GM21723 (cell line): ENCODE measurements at regions not wholly inside any gene's neighbourhood (a gene's known extent, or its start where the extent isn't known, plus 50 kb on each side); places are given as distances from the start of the nearest gene placed in this dataset.

Experiments
- ATAC-seq: cut with Tn5 transposase; IDR thresholded peaks from one replicate; pipeline ENCODE4 v1.9.1; 2021; ENCODE audit warnings: mild to moderate bottlenecking, moderate library complexity; ENCODE audit not compliant: unreplicated experiment

DNA sequence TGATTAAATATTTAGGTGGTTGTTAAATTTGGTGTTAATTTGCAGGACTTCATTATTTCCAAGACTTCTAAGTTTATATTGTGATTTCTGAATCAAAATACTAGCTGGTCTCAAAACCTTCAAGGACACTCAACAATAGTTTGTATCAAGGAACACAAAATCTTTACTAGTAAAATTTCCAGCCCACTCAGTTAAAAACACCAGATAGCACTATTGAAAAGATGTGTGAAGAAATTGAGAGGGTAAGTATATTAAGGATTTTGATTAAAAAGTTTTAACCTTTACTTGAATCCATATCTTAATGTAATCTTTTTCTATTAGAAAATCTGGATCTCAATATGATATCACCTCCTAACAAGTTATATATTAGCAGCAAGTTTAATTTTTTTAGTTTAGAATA is 89.3 kb upstream of the UGT8 start:
- ATAC-seq = no peak

DNA sequence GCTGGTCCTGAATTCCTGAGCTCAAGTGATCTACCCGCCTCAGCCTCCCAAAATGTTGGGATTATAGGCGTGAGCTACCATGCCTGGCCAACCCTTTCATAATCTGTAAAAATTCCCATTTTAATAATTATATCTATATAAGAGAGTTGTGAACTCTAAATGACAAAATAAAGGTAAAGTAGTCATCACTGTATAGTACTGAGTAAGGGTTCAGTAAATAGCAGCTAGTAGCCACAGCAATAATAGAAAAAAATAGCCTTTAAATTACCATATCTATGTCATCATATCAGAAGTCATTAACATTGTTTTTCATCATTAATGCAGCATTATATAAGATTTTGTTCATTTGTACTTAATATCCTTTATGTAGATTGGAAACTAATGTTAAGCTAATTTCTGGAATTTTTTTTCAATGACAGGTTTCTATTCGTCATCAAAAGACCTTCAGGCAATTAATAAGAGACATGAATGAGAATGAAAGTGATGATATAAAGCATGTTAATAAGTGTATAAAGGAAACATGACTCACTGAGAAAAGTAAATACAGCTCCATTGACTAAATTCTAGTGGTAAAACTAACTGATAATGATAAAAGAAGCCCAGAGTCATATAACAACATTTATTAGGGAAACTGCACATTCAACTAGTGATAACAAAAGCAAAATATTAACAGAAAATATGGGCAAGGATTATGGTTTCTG is 85.9 kb upstream of the UGT8 start:
- no peak for ATAC-seq

DNA sequence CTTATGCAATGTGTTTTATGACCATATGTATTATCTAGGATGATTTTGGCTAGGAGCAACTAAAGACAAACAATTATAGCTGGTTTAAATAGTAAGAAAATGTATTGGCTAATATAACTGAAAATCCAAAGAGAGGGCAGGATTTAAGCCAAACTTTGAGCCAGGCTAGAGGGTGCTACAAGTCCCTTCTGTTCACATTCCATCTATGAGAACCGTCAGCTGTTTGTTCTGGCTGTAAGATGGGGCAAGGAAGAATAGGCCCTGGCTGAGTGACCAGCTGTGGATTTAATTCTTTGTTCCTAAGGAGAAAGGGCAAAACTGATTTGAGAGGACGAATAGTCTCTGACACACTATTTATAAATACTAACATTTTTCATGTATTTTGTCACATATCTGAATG is 79.2 kb upstream of the UGT8 start:
- no peak for ATAC-seq

DNA sequence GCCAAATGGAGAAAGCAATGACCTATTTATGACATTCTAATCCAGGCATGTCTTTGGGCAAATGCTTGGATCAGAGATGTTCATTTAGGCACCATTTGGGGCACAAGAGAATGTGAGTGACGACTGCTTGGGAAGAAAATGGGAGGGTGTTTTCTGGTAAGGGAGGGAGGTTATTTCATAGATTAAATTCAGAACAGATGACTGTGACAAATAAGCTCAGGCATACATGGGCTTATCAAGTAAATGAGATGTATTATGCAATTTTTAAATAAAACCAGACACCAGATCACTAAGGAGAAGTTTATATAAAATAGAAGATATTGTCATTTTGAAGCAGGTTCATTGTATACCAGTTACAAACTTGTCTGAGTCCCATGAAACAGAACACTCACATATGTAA is 71.4 kb upstream of the UGT8 start:
- no peak for ATAC-seq

DNA sequence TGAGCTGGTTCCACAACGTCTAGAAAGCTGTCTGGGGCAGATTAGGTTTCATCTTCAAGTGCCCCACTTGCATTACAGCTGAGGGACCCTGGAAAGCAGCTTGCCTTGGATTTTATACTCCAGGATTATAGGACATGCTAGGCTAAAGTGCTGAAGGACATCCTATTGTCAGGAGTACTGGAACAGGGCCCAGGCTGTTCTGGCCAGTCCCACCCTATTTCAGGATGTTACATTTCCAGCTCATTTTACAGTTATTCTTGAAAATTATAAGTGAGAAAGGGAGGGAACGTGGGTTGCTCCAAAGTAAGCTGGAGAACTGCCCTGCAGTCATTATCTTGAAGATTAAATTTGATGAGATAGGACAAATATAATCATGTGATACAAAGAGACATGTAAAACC is 71.0 kb upstream of the UGT8 start:
- no peak for ATAC-seq

DNA sequence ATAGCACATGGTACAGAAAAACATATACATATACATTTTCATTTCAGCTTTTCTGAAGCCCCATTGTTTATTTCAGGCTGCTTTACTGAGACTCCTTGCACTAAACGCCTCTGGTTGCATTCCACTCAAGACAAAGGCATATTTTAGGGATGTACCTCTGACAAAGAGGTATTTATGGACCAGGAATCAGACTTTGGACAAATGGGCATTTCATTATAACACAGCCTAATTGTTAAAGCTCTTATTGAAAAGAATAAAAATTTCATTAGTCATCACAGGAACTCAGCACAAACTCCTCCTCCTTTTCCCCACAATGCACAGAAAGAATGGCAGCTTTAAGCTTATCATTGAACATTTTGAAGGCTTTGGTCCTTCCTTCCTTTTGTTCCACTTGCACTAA is 62.9 kb upstream of the UGT8 start:
- no peak for ATAC-seq

DNA sequence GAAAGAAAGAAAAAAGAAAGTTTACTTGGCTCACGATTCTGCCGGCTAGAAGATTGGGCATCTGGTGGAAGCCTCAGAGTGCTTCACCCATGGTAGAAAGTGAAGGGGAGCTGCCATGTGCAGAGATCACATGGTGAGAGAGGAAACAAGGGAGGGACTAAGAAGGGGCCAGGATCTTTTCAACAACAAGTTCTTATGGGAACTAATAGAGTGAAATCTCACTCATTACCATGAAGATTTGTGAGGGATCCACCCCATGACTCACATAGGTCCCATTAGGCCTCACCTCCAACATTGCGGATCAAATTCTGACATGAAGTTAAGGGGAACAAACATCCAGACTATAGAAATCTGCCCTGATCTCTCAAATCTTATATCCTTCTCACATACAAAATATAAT is 61.3 kb upstream of the UGT8 start:
- no peak for ATAC-seq

DNA sequence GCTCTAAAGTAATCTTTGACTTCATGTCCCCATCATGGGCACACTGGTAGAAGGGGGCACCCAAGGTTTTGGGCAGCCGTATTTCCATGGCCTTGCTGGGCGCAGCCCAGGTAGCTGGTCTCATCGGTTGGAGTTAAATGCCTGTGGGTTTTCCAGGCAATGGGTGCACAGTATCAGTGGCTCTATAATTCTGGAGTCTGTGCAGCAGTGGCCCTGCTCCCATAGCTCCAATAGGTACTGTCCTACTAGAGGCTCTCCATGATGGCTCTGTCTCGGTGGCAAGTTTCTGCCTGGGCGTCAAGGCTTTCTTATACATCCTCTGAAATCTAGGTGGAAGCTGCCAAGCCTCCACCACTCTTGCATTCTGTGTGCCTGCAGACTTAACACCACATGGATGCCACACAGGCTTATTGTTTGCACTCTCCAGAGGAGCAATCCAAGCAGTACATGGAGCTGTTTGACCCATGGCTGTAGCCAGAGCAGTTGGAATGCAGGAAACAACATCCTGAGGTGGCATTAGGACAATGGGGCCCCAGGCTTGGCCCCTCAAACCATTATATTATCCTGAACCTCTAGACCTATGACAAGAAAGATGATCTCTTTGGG is 60.5 kb upstream of the UGT8 start:
- no peak for ATAC-seq

DNA sequence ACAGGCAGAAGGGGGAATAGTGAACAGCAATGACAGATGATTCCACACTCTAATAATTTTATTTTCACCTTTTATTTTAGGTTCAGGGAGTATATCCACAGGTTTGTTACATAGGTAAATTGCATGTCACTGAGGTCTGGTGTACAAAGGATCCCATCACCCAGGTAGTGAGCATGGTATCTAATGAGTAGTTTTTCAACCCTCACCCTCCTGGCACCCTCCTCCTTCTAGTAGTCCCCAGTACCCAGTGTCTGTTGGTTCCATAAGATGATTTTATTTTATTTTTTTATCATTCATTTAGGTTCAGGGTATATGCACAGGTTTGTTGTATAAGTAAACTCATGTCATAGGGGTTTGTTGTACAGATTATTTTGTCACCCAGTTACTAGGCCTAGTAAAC is 58.6 kb upstream of the UGT8 start:
- ATAC-seq = no peak

DNA sequence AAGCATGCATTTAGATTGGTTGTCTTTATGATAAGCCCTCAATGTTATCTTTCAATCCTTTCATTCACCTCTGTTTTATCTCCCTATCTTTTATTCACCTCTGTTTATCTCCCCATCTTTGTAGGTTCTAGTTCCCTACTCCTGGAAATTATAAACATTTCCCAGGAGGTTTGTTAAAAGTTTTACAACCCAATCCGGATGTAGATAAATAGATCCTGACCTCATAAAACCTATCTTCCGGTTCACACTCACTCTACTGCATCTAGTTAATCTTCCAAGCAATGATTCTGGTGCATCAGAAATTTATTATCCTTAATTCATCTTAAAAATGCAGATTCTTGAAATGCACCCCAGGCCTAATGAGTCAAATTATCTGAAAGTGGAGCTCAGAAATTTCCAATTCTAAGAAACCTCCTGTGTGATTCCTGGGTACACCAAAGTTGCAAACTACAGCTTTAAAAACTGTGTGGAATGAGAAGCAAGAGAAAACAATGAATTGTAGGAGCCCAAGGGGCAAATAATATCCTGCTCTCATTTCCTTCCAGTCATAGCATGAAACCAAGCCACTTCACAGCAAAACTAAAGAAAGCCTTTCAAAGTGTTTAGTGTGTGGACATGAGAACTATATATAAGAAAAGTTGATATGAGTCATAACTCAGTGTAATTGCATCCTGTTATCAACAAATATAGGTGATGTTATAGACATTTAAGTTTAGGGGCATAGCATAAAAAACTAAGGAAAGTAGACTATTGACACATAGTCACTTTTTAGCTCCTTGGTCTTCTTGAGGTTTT is 51.1 kb upstream of the UGT8 start:
- no peak for ATAC-seq
